CD4-positive, CD25-positive, alpha-beta regulatory T cell (primary cell): ENCODE measurements at regions not wholly inside any gene's neighbourhood (a gene's known extent, or its start where the extent isn't known, plus 50 kb on each side); places are given as distances from the start of the nearest gene placed in this dataset.

Experiments
- ATAC-seq, 2 donors: fragments of 150-1000 bp; cut with Tn5 transposase; one replicate each; pipeline ENCODE4 v1.10.0; 2021; ENCODE audit warnings: low read depth in 2 of 2, moderate number of reproducible peaks in 2 of 2, moderate library complexity in 1 of 2
- DNase-seq, 3 donors: peaks; one replicate each; pipeline versions ENCODE4 v3.0.0 to v3.0.0-alpha.2; 2012 to 2022; ENCODE audit warnings: mixed read lengths in 1 of 3
- H3K27ac ChIP-seq: one replicate; pipeline ENCODE4 v1.7.0; 2013; ENCODE audit warnings: mild to moderate bottlenecking, low read length; ENCODE audit not compliant: insufficient read depth, poor library complexity, severe bottlenecking
- H3K27me3 ChIP-seq: one replicate; pipeline ENCODE4 v1.7.0; 2013; ENCODE audit warnings: low read length; ENCODE audit not compliant: control insufficient read depth, insufficient read depth
- H3K36me3 ChIP-seq: one replicate; pipeline ENCODE4 v1.7.0; 2013; ENCODE audit warnings: mild to moderate bottlenecking, low read length, moderate library complexity; ENCODE audit not compliant: control insufficient read depth, insufficient read depth
- H3K4me1 ChIP-seq: 2 replicates; pipeline ENCODE4 v1.7.0; 2013; ENCODE audit warnings: mild to moderate bottlenecking, low read length; ENCODE audit not compliant: insufficient read depth, control insufficient read depth, poor library complexity, severe bottlenecking
- H3K4me3 ChIP-seq: one replicate; pipeline ENCODE4 v1.7.0; 2013; ENCODE audit warnings: low read depth, mild to moderate bottlenecking, low read length, moderate library complexity
- H3K9me3 ChIP-seq, 2 experiments: 1 replicate in 1 of 2; 2 replicates in 1 of 2; pipeline ENCODE4 v1.7.0; 2013; ENCODE audit warnings: low read length in 2 of 2, mild to moderate bottlenecking in 1 of 2, moderate library complexity in 1 of 2; ENCODE audit not compliant: control insufficient read depth in 2 of 2
- H3K27ac Mint-ChIP-seq, 3 donors: one replicate each; pipeline ENCODE4 v1.8.0; 2020 to 2022; ENCODE audit warnings: mild to moderate bottlenecking in 3 of 3, mixed read lengths in 3 of 3, moderate library complexity in 2 of 3
- H3K27me3 Mint-ChIP-seq: one replicate; pipeline ENCODE4 v1.8.0; 2022; ENCODE audit warnings: mild to moderate bottlenecking, mixed read lengths
- H3K36me3 Mint-ChIP-seq: one replicate; pipeline ENCODE4 v1.8.0; 2020; ENCODE audit warnings: mixed read lengths
- H3K4me1 Mint-ChIP-seq, 4 donors: one replicate each; pipeline ENCODE4 v1.8.0; 2020 to 2022; ENCODE audit warnings: mixed read lengths in 4 of 4, mild to moderate bottlenecking in 1 of 4
- H3K4me3 Mint-ChIP-seq, 4 donors: one replicate each; pipeline ENCODE4 v1.8.0; 2020 to 2022; ENCODE audit warnings: mild to moderate bottlenecking in 4 of 4, mixed read lengths in 4 of 4, moderate library complexity in 3 of 4
- H3K9me3 Mint-ChIP-seq, 7 donors: one replicate each; pipeline ENCODE4 v1.8.0; 2020 to 2022; ENCODE audit warnings: mixed read lengths in 7 of 7, mild to moderate bottlenecking in 3 of 7, moderate library complexity in 2 of 7

GRCh38 chr12:13428538-13429265, 232.2 kb downstream of the EMP1 start:
- H3K27ac ChIP-seq, result no peak overlapping the region
- no peaks in the 10 kb centered on the region for H3K4me1 ChIP-seq
- H3K27me3 Mint-ChIP-seq, result peaks cover 6% of the 10 kb centered on the region
- no peaks in the 10 kb centered on the region for H3K36me3 Mint-ChIP-seq
- no peaks in the 10 kb centered on the region for H3K4me1 Mint-ChIP-seq
- H3K36me3 ChIP-seq, result no peaks in the 10 kb centered on the region
- no peaks in the 10 kb centered on the region for H3K9me3 ChIP-seq
- H3K9me3 Mint-ChIP-seq, result peaks cover 0 to 4% (median 0%) of the 10 kb centered on the region in 7 donors
- ATAC-seq (no peak), DNase-seq (no peak)
- no peak overlapping the region for H3K4me3 Mint-ChIP-seq
- H3K4me3 ChIP-seq, result no peak overlapping the region
- H3K27ac Mint-ChIP-seq, result no peak overlapping the region
- H3K27me3 ChIP-seq, result peaks cover 1% of the 10 kb centered on the region

GRCh38 chr12:13425766-13426165, 229.2 kb downstream of the EMP1 start:
- Mint-ChIP-seq H3K27me3 (no peaks in the 10 kb centered on the region), H3K4me1 (no peaks in the 10 kb centered on the region), H3K4me3 (no peak overlapping the region), H3K27ac (no peak overlapping the region), H3K9me3 (peaks cover 0 to 4% (median 0%) of the 10 kb centered on the region in 7 donors), H3K36me3 (no peaks in the 10 kb centered on the region)
- DNase-seq (no peak), ATAC-seq (no peak)
- Histone ChIP-seq H3K27me3 (peaks cover 1% of the 10 kb centered on the region), H3K27ac (no peak overlapping the region), H3K36me3 (no peaks in the 10 kb centered on the region), H3K4me1 (no peaks in the 10 kb centered on the region), H3K9me3 (no peaks in the 10 kb centered on the region), H3K4me3 (no peak overlapping the region)

GRCh38 chr12:13422291-13422690, 225.8 kb downstream of the EMP1 start:
- Mint-ChIP-seq H3K4me1 (no peaks in the 10 kb centered on the region), H3K27ac (no peak overlapping the region)

GRCh38 chr12:13417516-13417915, 221.0 kb downstream of the EMP1 start:
- no peaks in the 10 kb centered on the region for H3K36me3 ChIP-seq
- H3K4me3 Mint-ChIP-seq, result no peak overlapping the region
- H3K27me3 ChIP-seq, result no peaks in the 10 kb centered on the region
- H3K4me1 ChIP-seq, result no peaks in the 10 kb centered on the region
- peaks cover 4% of the 10 kb centered on the region for H3K27me3 Mint-ChIP-seq
- no peak for DNase-seq
- no peak overlapping the region for H3K4me3 ChIP-seq
- no peak overlapping the region for H3K27ac Mint-ChIP-seq
- H3K4me1 Mint-ChIP-seq, result no peaks in the 10 kb centered on the region
- H3K27ac ChIP-seq, result no peak overlapping the region
- H3K9me3 Mint-ChIP-seq, result peaks cover 0 to 2% (median 0%) of the 10 kb centered on the region in 7 donors
- no peak for ATAC-seq
- H3K36me3 Mint-ChIP-seq, result no peaks in the 10 kb centered on the region
- peaks cover 0 to under 1% of the 10 kb centered on the region in 2 experiments for H3K9me3 ChIP-seq

More at GRCh38 chr12:13422291-13422690, 225.8 kb downstream of the EMP1 start:
- ATAC-seq (no peak), DNase-seq (no peak)
- H3K27me3 ChIP-seq, result no peaks in the 10 kb centered on the region
- H3K27ac ChIP-seq, result no peak overlapping the region
- no peak overlapping the region for H3K4me3 Mint-ChIP-seq
- H3K36me3 ChIP-seq, result no peaks in the 10 kb centered on the region
- no peaks in the 10 kb centered on the region for H3K9me3 ChIP-seq
- H3K36me3 Mint-ChIP-seq, result no peaks in the 10 kb centered on the region
- no peak overlapping the region for H3K4me3 ChIP-seq
- H3K4me1 ChIP-seq, result no peaks in the 10 kb centered on the region
- H3K9me3 Mint-ChIP-seq, result peaks cover 0 to 4% (median 0%) of the 10 kb centered on the region in 7 donors
- H3K27me3 Mint-ChIP-seq, result peaks cover 4% of the 10 kb centered on the region

- Histone ChIP-seq H3K36me3 (no peaks in the 10 kb centered on the region), H3K27me3 (no peaks in the 10 kb centered on the region), H3K4me1 (no peaks in the 10 kb centered on the region), H3K9me3 (peaks cover 0 to 2% of the 10 kb centered on the region in 2 experiments), H3K4me3 (no peak overlapping the region), H3K27ac (no peak overlapping the region)
- H3K36me3 Mint-ChIP-seq, result no peaks in the 10 kb centered on the region
- peaks cover 8% of the 10 kb centered on the region for H3K27me3 Mint-ChIP-seq
- DNase-seq (no peak), ATAC-seq (no peak)
- no peak overlapping the region for H3K4me3 Mint-ChIP-seq
- no peak overlapping the region for H3K27ac Mint-ChIP-seq
- no peaks in the 10 kb centered on the region for H3K4me1 Mint-ChIP-seq
- H3K9me3 Mint-ChIP-seq, result peaks cover 2 to 18% (median 11%) of the 10 kb centered on the region in 7 donors
Observed at GRCh38 chr12:13411287-13411686, 214.8 kb downstream of the EMP1 start.

GRCh38 chr12:13405961-13406703, 209.6 kb downstream of the EMP1 start:
- Histone ChIP-seq H3K27ac (no peak overlapping the region), H3K4me3 (no peak overlapping the region), H3K27me3 (no peaks in the 10 kb centered on the region), H3K9me3 (no peaks in the 10 kb centered on the region), H3K36me3 (no peaks in the 10 kb centered on the region), H3K4me1 (no peaks in the 10 kb centered on the region)
- H3K4me1 Mint-ChIP-seq, result no peaks in the 10 kb centered on the region
- no peak overlapping the region for H3K4me3 Mint-ChIP-seq
- H3K27me3 Mint-ChIP-seq, result peaks cover 5% of the 10 kb centered on the region
- H3K9me3 Mint-ChIP-seq, result peaks cover 2 to 13% (median 7%) of the 10 kb centered on the region in 7 donors
- DNase-seq (no peak), ATAC-seq (no peak)
- no peak overlapping the region for H3K27ac Mint-ChIP-seq
- no peaks in the 10 kb centered on the region for H3K36me3 Mint-ChIP-seq

GRCh38 chr12:13404631-13405473, 208.3 kb downstream of the EMP1 start:
- Mint-ChIP-seq H3K4me1 (no peaks in the 10 kb centered on the region), H3K27me3 (peaks cover 5% of the 10 kb centered on the region), H3K9me3 (peaks cover 0 to 6% (median 0%) of the 10 kb centered on the region in 7 donors), H3K36me3 (no peaks in the 10 kb centered on the region), H3K4me3 (no peak overlapping the region), H3K27ac (peak overlapping the region in 1 of 3 donors; percentile 52)
- ATAC-seq (no peak), DNase-seq (no peak)
- no peaks in the 10 kb centered on the region for H3K9me3 ChIP-seq
- H3K4me1 ChIP-seq, result no peaks in the 10 kb centered on the region
- H3K27me3 ChIP-seq, result no peaks in the 10 kb centered on the region
- no peaks in the 10 kb centered on the region for H3K36me3 ChIP-seq
- H3K4me3 ChIP-seq, result no peak overlapping the region
- no peak overlapping the region for H3K27ac ChIP-seq
